Stomach (tissue), 4 donors: ENCODE measurements at regions not wholly inside any gene's neighbourhood (a gene's known extent, or its start where the extent isn't known, plus 50 kb on each side); places are given as distances from the start of the nearest gene placed in this dataset.

Experiments used
- EP300 ChIP-seq: sonication (generic); formaldehyde crosslinking; IDR thresholded peaks from one replicate; pipeline ENCODE4 v1.6.1; 2017; ENCODE audit warnings: antibody characterized with exemption
- POLR2A ChIP-seq, 4 donors: fragments of 450-650 bp; IDR thresholded peaks; one replicate each; pipeline ENCODE4 v1.6.1; 2016; ENCODE audit warnings: antibody characterized with exemption in 4 of 4, control low read depth in 2 of 4, mild to moderate bottlenecking in 1 of 4, moderate library complexity in 1 of 4
- POLR2AphosphoS5 ChIP-seq, 3 donors: sonication (generic); formaldehyde crosslinking; IDR thresholded peaks; one replicate each; pipeline ENCODE4 v1.6.1; 2016; ENCODE audit warnings: antibody characterized with exemption in 3 of 3

- TF ChIP-seq POLR2AphosphoS5 (IDR thresholded peaks at IDR 0.05) = no peak
- no peak for TF ChIP-seq EP300
- TF ChIP-seq POLR2A (IDR thresholded peaks at IDR 0.05) = no peak
These were observed 1047.2 kb downstream of the SLC6A15 start for GRCh38 chr12:83865431-83865830.
